Liver (tissue), 3 donors: ENCODE measurements at regions not wholly inside any gene's neighbourhood (a gene's known extent, or its start where the extent isn't known, plus 50 kb on each side); places are given as distances from the start of the nearest gene placed in this dataset.

ENCODE experiments used
- EGR1 ChIP-seq, 2 donors: IDR thresholded peaks; 2 replicates each; pipeline ENCODE4 v1.6.1; 2016 to 2018; ENCODE audit warnings: antibody characterized with exemption in 2 of 2, low read depth in 2 of 2
- GABPA ChIP-seq, 2 donors: IDR thresholded peaks in 1 of 2; conservative IDR thresholded peaks in 1 of 2; 2 replicates each; pipeline ENCODE4 v1.6.1; 2016; ENCODE audit warnings: antibody characterized with exemption in 2 of 2, mild to moderate bottlenecking in 1 of 2, moderate library complexity in 1 of 2
- HNF4G ChIP-seq: IDR thresholded peaks from 2 replicates; pipeline ENCODE4 v1.6.1; 2016; ENCODE audit warnings: antibody characterized with exemption
- MAX ChIP-seq: IDR thresholded peaks from 2 replicates; pipeline ENCODE4 v1.6.1; 2016; ENCODE audit warnings: antibody characterized with exemption
- RAD21 ChIP-seq, 2 donors: IDR thresholded peaks; 2 replicates each; pipeline ENCODE4 v1.6.1; 2016; ENCODE audit warnings: antibody characterized with exemption in 2 of 2, mild to moderate bottlenecking in 2 of 2
- REST ChIP-seq: IDR thresholded peaks from 2 replicates; pipeline ENCODE4 v1.6.1; 2016; ENCODE audit warnings: antibody characterized with exemption, mild to moderate bottlenecking
- TAF1 ChIP-seq: conservative IDR thresholded peaks from 2 replicates; pipeline ENCODE4 v1.6.1; 2016; ENCODE audit warnings: antibody characterized with exemption, mild to moderate bottlenecking
- TF ChIP-seq, protein P1 (sequence below): IDR thresholded peaks from 2 replicates; pipeline ENCODE4 v1.6.1; 2016; ENCODE audit warnings: antibody characterized with exemption
- TF ChIP-seq, protein P2 (sequence below): fragments of 150-350 bp; IDR thresholded peaks from 2 replicates; pipeline ENCODE4 v1.5.1; 2017; ENCODE audit warnings: improper control_type of control experiment, low read depth, low read length; ENCODE audit not compliant: missing input control
- TF ChIP-seq, protein P3 (sequence below): IDR thresholded peaks from 2 replicates; pipeline ENCODE4 v1.6.1; 2016; ENCODE audit warnings: antibody characterized with exemption
- donor health status: healthy.
- donor health status: healthy.

DNA sequence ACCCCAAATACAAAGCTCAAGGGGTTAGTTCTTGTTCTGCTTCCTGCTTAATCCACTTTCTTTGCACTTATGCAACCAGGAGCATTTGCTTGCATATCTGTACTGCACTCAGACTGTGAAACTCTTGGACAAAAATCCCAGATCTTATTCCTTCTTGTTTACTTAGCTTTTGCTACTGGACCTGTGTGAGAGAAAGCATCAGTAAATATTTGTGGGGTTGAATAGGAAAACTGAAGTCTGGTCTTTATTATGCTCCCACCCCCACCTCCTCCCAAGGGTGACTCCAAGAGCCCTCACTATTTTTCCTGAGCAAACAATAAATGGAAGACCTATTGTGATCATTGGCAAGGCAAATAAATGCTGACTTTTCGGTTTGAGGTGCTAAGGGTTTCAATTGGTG is 57.1 kb upstream of the VSTM2A start:
- TF ChIP-seq, protein P1, sequence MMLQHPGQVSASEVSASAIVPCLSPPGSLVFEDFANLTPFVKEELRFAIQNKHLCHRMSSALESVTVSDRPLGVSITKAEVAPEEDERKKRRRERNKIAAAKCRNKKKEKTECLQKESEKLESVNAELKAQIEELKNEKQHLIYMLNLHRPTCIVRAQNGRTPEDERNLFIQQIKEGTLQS, result no peak
- TF ChIP-seq, protein P2, sequence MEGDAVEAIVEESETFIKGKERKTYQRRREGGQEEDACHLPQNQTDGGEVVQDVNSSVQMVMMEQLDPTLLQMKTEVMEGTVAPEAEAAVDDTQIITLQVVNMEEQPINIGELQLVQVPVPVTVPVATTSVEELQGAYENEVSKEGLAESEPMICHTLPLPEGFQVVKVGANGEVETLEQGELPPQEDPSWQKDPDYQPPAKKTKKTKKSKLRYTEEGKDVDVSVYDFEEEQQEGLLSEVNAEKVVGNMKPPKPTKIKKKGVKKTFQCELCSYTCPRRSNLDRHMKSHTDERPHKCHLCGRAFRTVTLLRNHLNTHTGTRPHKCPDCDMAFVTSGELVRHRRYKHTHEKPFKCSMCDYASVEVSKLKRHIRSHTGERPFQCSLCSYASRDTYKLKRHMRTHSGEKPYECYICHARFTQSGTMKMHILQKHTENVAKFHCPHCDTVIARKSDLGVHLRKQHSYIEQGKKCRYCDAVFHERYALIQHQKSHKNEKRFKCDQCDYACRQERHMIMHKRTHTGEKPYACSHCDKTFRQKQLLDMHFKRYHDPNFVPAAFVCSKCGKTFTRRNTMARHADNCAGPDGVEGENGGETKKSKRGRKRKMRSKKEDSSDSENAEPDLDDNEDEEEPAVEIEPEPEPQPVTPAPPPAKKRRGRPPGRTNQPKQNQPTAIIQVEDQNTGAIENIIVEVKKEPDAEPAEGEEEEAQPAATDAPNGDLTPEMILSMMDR, result no peak
- no peak for TF ChIP-seq GABPA (IDR thresholded peaks at IDR 0.05 in 1 of 2, conservative IDR thresholded peaks at IDR 0.05 in 1 of 2)
- TF ChIP-seq RAD21 (IDR thresholded peaks at IDR 0.05), result no peak
- TF ChIP-seq, protein P3, sequence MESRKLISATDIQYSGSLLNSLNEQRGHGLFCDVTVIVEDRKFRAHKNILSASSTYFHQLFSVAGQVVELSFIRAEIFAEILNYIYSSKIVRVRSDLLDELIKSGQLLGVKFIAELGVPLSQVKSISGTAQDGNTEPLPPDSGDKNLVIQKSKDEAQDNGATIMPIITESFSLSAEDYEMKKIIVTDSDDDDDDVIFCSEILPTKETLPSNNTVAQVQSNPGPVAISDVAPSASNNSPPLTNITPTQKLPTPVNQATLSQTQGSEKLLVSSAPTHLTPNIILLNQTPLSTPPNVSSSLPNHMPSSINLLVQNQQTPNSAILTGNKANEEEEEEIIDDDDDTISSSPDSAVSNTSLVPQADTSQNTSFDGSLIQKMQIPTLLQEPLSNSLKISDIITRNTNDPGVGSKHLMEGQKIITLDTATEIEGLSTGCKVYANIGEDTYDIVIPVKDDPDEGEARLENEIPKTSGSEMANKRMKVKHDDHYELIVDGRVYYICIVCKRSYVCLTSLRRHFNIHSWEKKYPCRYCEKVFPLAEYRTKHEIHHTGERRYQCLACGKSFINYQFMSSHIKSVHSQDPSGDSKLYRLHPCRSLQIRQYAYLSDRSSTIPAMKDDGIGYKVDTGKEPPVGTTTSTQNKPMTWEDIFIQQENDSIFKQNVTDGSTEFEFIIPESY, result no peak
- no peak for TF ChIP-seq EGR1 (IDR thresholded peaks at IDR 0.05; ENCODE audit: low read depth in 2 of 2)
- TF ChIP-seq MAX, result no peak
- no peak for TF ChIP-seq HNF4G
- no peak for TF ChIP-seq REST
- no peak for TF ChIP-seq TAF1
